ENCODE measurements at regions not wholly inside any gene's neighbourhood (a gene's known extent, or its start where the extent isn't known, plus 50 kb on each side); places are given as distances from the start of the nearest gene placed in this dataset.

- TF ChIP-seq CTCF (IDR thresholded peaks at IDR 0.05) (no peak), POLR2A (IDR thresholded peaks at IDR 0.05) (no peak)
These were observed 125.0 kb downstream of the PRLHR start for GRCh38 chr10:118470470-118470869.

Measured in adrenal gland (tissue), 5 donors.